Osteoblast (primary cell): ENCODE measurements at regions not wholly inside any gene's neighbourhood (a gene's known extent, or its start where the extent isn't known, plus 50 kb on each side); places are given as distances from the start of the nearest gene placed in this dataset.

ENCODE experiments used
- DNase-seq: peaks from one replicate; pipeline ENCODE4 v3.0.0; 2011; ENCODE audit warnings: low spot score, mixed read lengths; ENCODE audit not compliant: insufficient read length; ENCODE audit errors: missing footprints
- H2AFZ ChIP-seq: 2 replicates; pipeline ENCODE4 v1.6.0; 2011; ENCODE audit warnings: mild to moderate bottlenecking, low read length
- H3K27ac ChIP-seq: 2 replicates; pipeline ENCODE4 v1.5.1; 2011; ENCODE audit warnings: mild to moderate bottlenecking, low read depth, low read length, moderate library complexity
- H3K27me3 ChIP-seq: 2 replicates; pipeline ENCODE4 v1.6.0; 2012; ENCODE audit warnings: mild to moderate bottlenecking, control low read depth, inconsistent platforms, low read length, moderate library complexity; ENCODE audit not compliant: insufficient read depth
- H3K36me3 ChIP-seq: 2 replicates; pipeline ENCODE4 v1.5.1; 2011; ENCODE audit warnings: mild to moderate bottlenecking, low read length, control low read depth, moderate library complexity; ENCODE audit not compliant: insufficient read depth
- H3K4me1 ChIP-seq: 2 replicates; pipeline ENCODE4 v1.5.1; 2011; ENCODE audit warnings: mild to moderate bottlenecking, low read length, control low read depth, moderate library complexity; ENCODE audit not compliant: insufficient read depth
- H3K4me2 ChIP-seq: 2 replicates; pipeline ENCODE4 v1.6.0; 2011; ENCODE audit warnings: mild to moderate bottlenecking, low read length; ENCODE audit not compliant: insufficient read depth
- H3K4me3 ChIP-seq: fragments of 200-600 bp; sonication (generic); 3 replicates; pipeline ENCODE4 v1.5.1; 2012; ENCODE audit warnings: mild to moderate bottlenecking, low read length, inconsistent platforms; ENCODE audit not compliant: insufficient read depth
- H3K79me2 ChIP-seq: 2 replicates; pipeline ENCODE4 v1.6.0; 2012; ENCODE audit warnings: mild to moderate bottlenecking, low read length, control low read depth, inconsistent platforms; ENCODE audit not compliant: insufficient read depth
- H3K9me3 ChIP-seq: 2 replicates; pipeline ENCODE4 v1.5.1; 2011; ENCODE audit warnings: low read depth, low read length, control low read depth
- H4K20me1 ChIP-seq: 2 replicates; pipeline ENCODE4 v1.6.0; 2012; ENCODE audit warnings: mild to moderate bottlenecking, low read length, control low read depth; ENCODE audit not compliant: insufficient read depth
- TF ChIP-seq, protein P1 (sequence below): IDR thresholded peaks from 2 replicates; pipeline ENCODE4 v1.5.1; 2011; ENCODE audit warnings: mild to moderate bottlenecking, low read depth, low read length, moderate library complexity; ENCODE audit errors: extremely low read depth

DNA sequence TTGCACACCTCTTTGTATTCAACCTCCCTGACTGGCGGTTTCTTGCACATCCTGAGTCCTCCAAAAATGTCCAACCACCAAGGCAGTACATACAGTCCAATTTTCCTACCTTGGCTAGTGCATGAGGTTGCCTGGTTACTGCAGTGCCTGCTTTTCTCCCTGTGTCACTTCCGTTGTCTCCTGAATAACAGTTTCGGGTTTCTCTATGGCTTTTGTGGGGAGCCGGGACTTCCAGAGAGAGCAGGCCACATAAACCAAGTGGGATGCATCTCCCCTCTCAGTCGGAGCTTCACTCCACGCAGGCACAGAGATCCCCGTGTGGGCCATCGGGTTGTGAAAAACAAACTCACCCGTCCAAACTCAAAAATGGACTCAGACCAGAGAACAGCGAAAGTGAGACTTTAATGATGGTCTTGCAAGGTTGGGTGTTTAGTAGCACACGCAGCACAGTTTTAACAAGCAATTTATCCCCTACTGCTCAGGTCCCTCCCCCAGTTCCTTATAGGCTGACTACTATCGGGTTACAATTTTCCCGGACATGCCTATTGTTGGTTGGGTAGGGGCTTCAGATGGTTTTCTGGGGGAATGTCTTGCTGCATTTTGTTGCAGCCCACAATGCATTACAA, 173.1 kb downstream of the POU4F1 start:
- Histone ChIP-seq H3K4me3 (no peak overlapping the region), H2AFZ (no peak overlapping the region)

GRCh38 chr13:78428646-78429045, 174.7 kb downstream of the POU4F1 start:
- Histone ChIP-seq H3K36me3 (no peaks in the 10 kb centered on the region), H3K4me1 (no peaks in the 10 kb centered on the region), H2AFZ (no peak overlapping the region), H4K20me1 (no peaks in the 10 kb centered on the region), H3K9me3 (no peaks in the 10 kb centered on the region), H3K27ac (no peak overlapping the region), H3K79me2 (no peaks in the 10 kb centered on the region), H3K27me3 (no peaks in the 10 kb centered on the region), H3K4me2 (no peak overlapping the region), H3K4me3 (no peak overlapping the region)
- TF ChIP-seq, protein P1, sequence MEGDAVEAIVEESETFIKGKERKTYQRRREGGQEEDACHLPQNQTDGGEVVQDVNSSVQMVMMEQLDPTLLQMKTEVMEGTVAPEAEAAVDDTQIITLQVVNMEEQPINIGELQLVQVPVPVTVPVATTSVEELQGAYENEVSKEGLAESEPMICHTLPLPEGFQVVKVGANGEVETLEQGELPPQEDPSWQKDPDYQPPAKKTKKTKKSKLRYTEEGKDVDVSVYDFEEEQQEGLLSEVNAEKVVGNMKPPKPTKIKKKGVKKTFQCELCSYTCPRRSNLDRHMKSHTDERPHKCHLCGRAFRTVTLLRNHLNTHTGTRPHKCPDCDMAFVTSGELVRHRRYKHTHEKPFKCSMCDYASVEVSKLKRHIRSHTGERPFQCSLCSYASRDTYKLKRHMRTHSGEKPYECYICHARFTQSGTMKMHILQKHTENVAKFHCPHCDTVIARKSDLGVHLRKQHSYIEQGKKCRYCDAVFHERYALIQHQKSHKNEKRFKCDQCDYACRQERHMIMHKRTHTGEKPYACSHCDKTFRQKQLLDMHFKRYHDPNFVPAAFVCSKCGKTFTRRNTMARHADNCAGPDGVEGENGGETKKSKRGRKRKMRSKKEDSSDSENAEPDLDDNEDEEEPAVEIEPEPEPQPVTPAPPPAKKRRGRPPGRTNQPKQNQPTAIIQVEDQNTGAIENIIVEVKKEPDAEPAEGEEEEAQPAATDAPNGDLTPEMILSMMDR: no peak
- DNase-seq: no peak

More for the DNA sequence above, 173.1 kb downstream of the POU4F1 start:
- no peaks in the 10 kb centered on the region for H3K36me3 ChIP-seq
- no peak overlapping the region for H3K4me2 ChIP-seq
- H3K27ac ChIP-seq: no peak overlapping the region
- H3K4me1 ChIP-seq: no peaks in the 10 kb centered on the region
- no peaks in the 10 kb centered on the region for H3K27me3 ChIP-seq
- TF ChIP-seq, protein P1: no peak
- H3K79me2 ChIP-seq: no peaks in the 10 kb centered on the region
- DNase-seq: no peak
- H3K9me3 ChIP-seq: no peaks in the 10 kb centered on the region
- no peaks in the 10 kb centered on the region for H4K20me1 ChIP-seq

DNA sequence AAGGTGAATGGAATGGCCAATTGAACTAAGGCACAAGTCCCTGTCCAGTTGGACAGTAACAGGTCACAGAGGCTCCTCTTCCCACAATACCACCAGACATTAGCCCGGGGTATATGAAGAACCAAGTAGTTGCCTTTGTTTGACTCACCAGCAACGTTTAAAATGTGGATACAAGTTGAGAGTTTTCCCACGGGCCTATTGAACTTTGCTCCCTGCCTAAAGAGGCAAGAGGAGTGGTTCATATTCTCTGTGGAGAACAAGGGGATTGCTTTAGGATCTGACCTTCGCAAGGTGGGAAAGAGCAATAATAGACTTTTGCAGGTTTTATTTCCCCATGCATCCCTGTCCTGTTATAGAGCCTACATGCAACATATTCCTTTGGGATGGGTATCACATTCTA, 177.2 kb downstream of the POU4F1 start:
- Histone ChIP-seq H3K36me3 (no peaks in the 10 kb centered on the region), H4K20me1 (no peaks in the 10 kb centered on the region), H3K4me2 (no peak overlapping the region), H3K79me2 (no peaks in the 10 kb centered on the region), H3K4me1 (no peaks in the 10 kb centered on the region), H3K27me3 (no peaks in the 10 kb centered on the region), H3K9me3 (no peaks in the 10 kb centered on the region), H3K4me3 (no peak overlapping the region), H3K27ac (no peak overlapping the region), H2AFZ (no peak overlapping the region)
- DNase-seq: no peak
- TF ChIP-seq, protein P1: no peak

DNA sequence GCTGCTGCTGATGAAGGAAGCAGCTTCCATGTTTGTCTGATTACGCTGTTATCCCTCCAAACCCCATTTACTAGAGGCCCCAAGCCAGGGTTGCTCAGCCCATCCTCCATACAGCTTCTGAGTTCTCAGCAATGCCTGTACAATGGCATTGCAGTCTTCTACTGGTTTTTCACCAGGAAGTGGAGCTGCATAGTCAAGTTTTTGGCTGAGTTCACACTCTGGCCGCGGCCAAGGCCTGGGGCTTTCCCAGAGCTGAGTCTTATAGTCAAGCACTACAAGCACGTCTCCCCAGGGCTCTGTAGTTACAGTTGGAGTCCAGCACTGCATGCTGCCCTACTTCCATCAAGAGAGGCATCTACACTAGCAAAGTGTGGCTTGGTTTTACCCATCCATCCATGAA, 182.5 kb downstream of the POU4F1 start:
- no peak for DNase-seq
- H3K4me2 ChIP-seq: no peak overlapping the region
- no peaks in the 10 kb centered on the region for H3K4me1 ChIP-seq
- H3K9me3 ChIP-seq: no peaks in the 10 kb centered on the region
- H3K27me3 ChIP-seq: no peaks in the 10 kb centered on the region
- no peaks in the 10 kb centered on the region for H3K36me3 ChIP-seq
- H3K4me3 ChIP-seq: no peak overlapping the region
- TF ChIP-seq, protein P1: no peak
- no peaks in the 10 kb centered on the region for H4K20me1 ChIP-seq
- no peaks in the 10 kb centered on the region for H3K79me2 ChIP-seq
- no peak overlapping the region for H2AFZ ChIP-seq
- no peak overlapping the region for H3K27ac ChIP-seq
